HG03521 (cell line): ENCODE measurements at regions not wholly inside any gene's neighbourhood (a gene's known extent, or its start where the extent isn't known, plus 50 kb on each side); places are given as distances from the start of the nearest gene placed in this dataset.

Experiments
- ATAC-seq: cut with Tn5 transposase; IDR thresholded peaks from one replicate; pipeline ENCODE4 v1.9.1; 2021; ENCODE audit warnings: mild to moderate bottlenecking, moderate library complexity; ENCODE audit not compliant: unreplicated experiment

- no peak for ATAC-seq
Observed at GRCh38 chr2:5841126-5841525, 148.9 kb downstream of the SOX11 start.

- ATAC-seq: no peak
Observed at GRCh38 chr2:5842326-5842725, 150.1 kb downstream of the SOX11 start.

- no peak for ATAC-seq
Observed at GRCh38 chr2:5845798-5846330, 153.7 kb downstream of the SOX11 start.

DNA sequence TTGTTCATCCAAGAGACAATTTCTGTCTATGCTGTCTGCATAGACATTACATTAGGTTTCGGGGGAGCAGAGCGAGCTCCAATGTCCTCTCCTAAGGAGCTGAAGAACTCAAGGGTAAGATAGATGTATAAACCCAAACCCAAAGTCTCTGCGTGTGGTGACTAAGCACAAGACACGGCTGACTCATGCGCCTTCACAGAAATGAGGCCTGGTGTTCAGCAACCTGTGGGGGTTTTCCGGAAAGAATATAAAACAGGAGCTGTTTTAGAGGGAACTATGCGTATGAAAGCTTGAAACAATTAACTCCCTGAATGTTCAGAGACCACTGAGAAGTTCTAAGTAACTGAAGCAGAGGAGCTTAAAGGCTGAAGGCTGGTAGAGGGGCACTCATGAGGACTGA lies 154.7 kb downstream of the SOX11 start:
- ATAC-seq: no peak

GRCh38 chr2:5849562-5849961 lies 157.4 kb downstream of the SOX11 start:
- ATAC-seq: no peak

GRCh38 chr2:5851410-5851809 lies 159.2 kb downstream of the SOX11 start:
- no peak for ATAC-seq

DNA sequence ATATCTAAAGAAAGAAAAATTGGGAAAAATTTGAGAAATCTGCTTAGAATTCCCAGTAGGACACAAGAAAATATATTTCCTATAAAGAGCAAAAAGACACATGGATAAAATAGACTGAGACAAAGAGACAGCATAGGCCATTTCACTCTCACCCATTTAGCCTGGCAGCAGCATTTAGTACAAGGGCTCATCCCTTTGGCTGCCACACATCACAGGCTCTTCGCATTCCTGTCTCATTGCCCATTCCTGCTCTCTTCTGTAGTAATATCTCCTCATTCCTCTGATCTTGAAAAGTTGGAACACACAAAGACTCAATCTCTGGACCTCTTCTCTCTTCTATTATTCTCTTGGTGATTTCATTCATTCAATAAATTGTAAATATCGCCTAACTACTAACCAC lies 162.6 kb downstream of the SOX11 start:
- no peak for ATAC-seq

DNA sequence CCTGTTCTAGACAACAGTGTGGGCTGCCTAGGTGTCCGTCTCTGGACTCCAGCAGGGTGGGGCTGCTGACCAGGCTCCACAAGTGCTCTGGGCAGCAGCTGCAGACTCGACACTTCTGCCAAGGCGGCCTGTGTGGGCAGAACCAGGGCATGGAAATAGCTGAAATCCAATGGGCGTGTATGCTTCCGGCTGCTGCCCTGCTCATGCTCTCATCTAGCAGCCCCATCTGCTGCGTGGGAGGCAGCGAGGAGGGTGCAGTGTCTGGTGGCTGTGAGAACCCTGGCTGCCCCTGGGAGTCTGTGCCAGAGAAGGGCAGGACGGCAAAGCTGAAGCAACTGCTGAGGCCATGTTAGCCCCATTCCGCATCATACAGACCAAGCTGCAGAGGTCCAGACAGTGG lies 174.9 kb downstream of the SOX11 start:
- ATAC-seq: no peak

DNA sequence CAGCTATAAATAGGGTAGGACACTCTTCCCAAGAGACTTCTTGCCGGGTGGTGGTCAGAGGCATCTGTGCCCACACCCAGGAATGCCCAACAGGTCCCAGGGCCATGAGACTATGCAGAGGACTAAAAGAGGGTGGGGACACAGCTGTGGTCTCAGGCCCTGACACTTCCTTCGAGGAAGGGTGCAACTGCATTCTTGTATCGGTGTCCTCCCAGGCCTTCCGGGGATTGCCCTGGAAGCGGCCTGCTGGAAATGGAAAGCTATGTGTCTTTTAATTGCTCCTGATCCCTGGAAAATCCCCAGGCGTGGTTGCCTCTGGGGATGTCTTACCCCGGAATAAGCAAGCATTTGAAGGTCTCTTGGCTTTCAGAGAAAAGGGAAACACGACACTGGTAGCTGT lies 176.7 kb downstream of the SOX11 start:
- ATAC-seq: no peak

DNA sequence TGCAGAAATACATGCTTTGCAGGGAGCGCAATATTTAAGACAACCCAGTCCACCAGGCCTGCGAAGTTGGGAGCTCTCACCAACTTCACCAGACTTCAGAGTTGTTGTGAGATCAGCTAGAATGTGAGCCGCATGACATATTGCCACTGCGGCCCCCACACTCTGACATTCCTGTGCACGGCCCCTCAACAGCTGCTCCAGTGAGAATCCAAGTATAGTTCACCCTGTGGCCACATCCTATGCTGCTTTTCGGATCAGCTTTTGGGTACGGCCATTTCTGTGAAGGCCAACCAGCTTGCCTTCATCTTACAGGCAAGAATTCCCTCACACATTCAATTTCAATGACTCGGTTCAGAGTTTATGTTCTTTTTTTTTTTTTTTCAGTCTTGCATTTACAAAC lies 177.8 kb downstream of the SOX11 start:
- no peak for ATAC-seq

- ATAC-seq: no peak
Observed at GRCh38 chr2:5877360-5877759, 185.2 kb downstream of the SOX11 start.

GRCh38 chr2:5885451-5886173 lies 193.4 kb downstream of the SOX11 start:
- no peak for ATAC-seq

DNA sequence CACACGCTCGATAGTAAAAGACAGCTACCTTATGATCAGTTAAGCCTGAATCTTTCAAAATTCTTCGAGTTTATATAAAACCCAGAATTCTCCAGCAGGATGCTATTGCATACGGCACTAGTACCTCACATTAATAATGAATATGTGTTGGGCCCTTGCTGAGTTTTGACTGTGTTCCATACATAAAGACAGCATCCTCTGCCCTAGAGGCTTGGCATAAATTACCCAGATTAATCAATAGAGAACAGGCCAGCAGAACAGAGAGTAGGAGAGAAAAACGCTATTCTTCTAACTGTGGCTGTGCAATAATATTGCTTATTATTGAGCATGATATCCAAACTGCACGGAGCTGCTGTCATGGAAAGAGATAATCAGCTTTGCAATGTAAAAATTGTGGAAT lies 194.3 kb downstream of the SOX11 start:
- ATAC-seq: no peak

GRCh38 chr2:5888126-5888525 lies 195.9 kb downstream of the SOX11 start:
- no peak for ATAC-seq

DNA sequence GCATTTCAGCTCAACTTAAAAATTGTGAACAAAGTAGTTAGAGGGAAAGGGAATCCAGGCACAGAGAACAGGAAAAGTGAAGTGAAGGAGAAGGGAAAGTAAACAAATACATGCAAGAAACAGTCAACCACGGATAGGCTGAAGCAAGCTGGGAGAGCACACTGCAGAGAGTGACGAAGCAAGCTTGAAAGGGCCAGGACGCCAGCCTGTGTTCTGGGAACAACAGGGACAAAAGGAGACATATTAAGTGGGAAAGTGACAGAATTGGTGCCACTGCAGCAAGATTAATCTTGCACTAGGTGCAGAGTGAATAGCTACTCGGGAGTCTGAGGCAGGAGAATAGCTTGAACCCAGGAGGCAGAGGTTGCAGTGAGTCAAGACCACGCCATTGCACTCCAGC lies 197.3 kb downstream of the SOX11 start:
- ATAC-seq: no peak

GRCh38 chr2:5894355-5894754 lies 202.2 kb downstream of the SOX11 start:
- ATAC-seq: no peak

DNA sequence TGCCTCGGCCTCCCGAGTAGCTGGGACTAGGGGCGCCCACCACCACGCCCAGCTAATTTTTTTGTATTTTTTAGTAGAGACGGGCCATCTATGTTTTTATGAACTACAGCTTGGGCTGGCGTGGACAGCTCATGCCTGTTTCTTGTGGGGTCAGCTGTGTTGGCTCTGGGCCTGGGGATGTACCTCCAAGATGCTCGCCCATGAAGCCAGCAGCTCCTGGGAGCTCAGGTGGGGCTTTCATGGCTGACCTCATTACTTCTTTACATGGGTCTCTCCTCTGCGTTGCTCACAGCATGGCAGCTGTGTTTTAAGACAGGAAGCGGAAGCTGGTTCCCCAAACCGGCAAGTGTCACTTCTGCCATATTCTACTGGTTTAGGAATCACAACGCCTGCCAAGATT lies 203.1 kb downstream of the SOX11 start:
- no peak for ATAC-seq

DNA sequence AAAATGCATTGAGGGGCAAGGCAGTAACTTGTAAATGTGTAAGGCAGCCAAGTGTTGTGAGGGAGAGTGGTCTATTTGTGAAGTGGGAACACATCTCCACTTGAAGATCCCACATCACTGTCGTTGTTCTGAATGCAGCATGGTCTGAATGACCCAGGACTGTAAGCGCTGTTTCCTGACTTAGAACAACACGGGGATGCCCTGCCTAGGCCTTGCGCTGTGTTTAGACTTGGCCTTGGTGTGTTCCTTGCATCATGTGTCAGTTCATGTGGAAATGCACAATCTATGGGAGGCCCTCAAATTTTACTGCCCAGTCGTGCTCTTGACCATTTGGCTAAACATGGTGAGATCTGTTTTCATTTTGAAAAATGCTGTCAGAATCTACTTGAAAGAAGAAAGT lies 205.1 kb downstream of the SOX11 start:
- ATAC-seq: no peak

DNA sequence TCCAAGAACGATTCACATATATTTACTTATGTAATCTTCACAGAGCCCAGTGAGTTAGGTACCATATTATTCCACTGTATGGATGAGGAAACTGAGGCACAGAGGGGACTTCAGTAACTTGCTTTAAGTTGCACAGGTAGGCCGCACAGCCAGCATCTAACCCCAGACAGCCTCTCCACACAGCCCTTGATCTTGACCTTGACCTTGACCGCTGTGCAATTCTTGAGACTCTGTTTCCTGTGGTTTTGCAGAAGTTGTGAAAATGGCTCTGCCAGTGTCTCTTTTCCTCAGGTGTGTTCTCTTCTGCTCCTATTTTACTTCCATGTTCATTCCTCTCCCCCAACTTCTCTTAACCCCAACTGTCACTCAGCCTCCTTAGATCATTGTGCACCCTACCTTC lies 206.5 kb downstream of the SOX11 start:
- ATAC-seq: no peak

DNA sequence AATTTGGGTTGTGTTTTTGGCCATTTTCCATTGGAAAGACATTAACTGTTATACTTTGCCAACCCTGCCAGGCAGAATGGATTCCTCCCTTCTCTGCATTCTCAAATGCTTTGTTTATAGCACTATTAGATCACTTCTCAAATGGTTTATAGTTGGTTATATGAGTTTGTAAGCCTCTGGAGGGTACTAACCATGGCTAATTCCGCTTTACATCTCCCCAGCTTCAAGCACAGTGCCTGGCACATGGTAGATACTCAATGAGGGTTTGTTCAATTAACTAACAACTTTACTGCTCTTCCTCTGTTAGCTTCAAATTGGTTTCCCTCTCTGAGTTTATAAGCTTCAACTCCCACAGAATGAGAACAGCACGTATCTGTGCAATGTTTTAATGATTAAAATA lies 213.5 kb downstream of the SOX11 start:
- no peak for ATAC-seq

GRCh38 chr2:5908071-5908470 lies 215.9 kb downstream of the SOX11 start:
- ATAC-seq: no peak

DNA sequence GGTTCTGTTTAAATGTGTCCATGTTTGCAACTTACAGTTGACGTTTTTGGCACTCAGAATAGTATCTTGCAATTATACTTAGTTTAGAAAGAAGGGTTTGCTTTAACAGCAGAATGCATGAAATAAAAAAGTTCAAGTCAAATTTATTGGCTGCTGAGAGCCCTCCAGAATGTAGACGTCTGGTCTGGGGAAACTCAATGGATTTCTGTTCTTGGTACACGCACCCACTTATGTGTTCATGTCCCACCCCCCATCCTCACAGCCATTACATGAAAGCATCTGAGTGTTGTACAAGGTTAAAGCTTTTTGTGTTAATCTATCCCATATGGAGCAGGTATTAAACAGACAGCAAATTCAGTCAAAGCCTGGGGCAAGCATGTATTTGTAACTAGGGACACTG lies 219.5 kb downstream of the SOX11 start:
- ATAC-seq: no peak
